ENCODE measurements at regions not wholly inside any gene's neighbourhood (a gene's known extent, or its start where the extent isn't known, plus 50 kb on each side); places are given as distances from the start of the nearest gene placed in this dataset.
"Not testable (repeated sequence)": the region's sequence is repeated elsewhere in the genome, so short reads cannot be mapped to it uniquely, and the experiment has no call there.

DNA sequence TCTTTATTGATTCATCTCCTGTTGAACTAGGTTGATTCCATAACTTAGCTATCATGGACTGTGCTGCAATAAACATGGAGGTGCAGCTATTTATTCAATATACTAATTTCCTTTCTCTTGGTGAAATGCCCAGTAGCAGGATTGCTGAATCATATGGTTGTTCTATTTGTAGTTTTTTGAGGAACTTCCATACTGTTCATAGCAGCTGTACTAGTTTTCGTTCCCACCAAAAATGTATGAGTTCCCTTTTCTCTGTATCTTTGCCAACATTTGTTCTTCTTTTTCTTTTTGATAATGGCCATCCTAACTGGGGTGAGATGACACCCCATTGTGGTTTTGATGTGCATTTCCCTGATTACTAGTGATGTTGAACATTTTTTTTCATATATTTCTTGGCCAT lies 87.2 kb upstream of the NAV2 start:
- DNase-seq, result no peak

DNA sequence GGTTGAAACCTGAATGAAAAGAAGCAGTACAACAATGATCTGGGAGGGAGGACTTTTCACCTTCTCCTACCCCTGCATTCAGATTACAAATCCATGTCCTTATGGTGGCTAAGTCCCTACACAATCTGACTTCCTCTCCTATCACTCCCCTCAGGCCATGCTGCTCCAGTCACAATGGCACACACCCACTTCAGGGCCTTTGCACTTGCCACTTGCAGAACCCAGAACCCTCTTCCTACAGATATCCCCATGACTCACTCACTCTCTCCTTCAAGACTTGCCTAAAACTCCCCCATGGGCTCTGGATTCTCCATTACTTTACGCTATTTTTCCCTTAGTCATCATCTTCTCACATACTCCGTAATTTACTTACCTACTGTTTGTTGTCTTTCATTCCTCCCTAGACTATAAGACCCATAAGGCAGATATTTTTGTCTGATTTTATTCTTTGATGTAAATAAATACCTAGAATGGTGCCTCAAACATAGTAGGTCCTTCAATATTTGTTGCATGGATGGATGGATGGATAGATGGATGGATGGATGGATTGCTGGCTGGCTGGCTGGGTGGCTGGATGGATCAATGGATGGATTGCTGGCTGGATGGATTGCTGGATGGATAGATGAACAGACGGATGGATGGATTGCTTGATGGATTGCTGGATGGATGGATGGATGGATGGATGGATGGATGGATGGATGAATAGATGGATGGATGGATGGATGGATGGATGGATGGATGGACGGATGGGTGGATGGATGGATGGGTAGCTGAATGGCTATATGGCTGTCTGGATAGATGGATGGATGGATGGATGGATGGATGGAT lies 94.7 kb upstream of the NAV2 start:
- no peak for DNase-seq

DNA sequence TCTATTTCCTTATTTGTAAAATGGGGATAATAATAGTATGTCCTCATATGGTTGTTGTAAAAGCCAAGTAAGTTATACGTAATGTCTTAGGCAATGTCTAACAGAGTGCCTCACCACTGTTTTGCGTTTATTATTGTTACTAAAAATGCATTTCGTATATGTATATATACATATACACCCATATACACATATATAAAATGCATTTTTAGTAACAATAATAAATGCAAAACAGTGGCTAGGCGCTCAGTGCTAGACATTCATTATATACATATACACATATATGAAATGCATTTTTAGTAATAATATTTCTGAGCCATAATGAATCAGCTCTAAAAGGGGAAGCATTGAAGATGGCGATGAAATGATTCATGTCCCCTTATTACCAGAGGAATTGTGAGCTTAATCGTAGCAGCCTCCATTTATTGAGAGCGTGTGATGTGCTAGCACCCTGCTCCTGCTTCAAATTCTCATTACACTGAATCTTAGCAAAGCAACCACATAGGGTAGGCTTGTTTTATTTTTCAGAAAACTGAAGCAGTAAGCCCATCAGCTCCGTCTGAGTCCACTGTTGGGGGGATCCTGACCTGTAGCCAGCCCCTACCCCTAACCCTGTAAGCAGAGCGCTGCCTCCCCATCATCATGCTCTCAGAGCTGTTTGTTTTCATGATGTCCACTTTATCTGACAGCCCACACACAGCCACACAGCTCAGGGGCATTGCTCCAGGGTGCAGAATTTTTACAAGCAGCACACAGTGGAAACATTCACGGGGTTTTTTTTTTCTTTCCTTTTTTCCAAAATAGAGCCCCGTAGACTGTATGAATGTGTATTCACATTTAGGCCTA lies 97.1 kb upstream of the NAV2 start:
- no peak for DNase-seq

DNA sequence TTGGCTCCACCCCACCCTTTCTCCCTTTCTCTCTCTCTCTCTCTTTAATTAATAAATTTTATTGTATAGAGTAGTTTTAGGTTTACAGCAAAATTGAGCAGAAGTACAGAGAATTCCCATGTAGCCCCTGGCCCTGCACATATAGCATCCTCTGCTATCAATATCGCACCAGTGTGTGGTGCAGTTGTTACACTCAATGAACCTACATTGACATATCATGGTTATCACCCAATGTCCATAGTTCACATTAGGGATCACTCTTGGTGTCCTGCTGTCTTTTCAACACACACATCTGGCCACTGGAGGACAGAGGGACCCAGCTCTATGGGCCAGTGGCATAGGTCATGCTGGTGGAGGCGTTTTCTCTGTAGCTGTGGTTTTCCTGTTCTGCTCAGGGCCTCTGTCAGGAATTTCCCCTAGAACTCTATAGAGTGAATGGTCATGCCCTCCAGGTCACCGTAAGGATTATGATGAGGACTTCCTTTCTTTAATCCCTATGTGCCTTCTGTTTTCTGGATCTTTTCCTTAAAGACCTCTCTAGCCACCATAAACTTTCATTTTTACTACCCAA lies 98.2 kb upstream of the NAV2 start:
- no peak for DNase-seq

DNA sequence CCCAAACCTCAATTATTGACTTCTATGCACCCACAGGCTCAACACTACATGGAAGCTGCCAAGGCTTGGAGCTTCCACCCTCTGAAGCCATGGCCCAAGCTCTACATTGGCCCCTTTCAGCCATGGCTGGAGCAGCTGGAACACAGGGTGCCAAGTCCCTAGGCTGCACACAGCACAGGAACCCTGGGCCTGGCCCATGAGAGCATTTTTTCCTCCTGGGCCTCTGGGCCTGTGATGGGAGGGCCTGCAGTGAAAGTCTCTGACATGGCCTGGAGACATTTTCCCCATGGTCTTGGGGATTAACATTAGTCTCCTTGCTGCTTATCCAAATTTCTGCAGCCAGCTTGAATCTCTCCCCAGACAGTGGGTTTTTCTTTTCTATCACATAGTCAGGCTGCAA lies 100.6 kb upstream of the NAV2 start:
- DNase-seq, result not testable (repeated sequence)

DNA sequence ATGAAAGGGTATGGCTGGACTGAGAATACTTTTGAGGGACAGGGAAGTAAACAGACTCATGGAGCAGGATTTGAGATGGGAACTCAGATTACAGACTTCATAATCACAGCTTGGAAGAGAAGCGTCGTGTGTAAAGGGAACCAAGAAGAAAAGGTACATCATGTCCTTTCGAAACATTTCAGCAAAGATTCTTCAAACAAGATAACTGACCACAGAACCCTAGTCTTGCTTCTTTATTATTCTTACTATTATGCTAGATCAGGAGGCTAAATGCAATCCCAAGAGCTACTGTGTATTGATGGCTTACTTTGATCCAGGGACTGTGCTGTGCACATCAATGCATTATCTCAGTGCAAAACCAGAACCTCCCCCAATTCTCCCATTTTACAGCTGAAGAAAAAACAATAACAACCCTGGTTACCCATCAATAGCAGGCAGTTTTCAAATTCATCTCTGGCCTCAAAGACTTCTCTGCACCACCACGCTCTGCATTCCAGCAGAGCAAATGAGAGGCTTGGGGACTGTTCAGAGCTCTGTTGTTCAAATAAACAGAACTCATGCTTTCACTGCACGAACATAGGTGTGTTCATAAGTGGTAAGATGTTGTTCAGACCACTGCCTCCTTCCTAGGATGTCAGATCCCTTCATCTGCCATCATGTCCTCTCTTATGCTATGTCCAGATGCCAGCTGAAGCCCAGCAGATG lies 104.8 kb upstream of the NAV2 start:
- DNase-seq, result no peak

DNA sequence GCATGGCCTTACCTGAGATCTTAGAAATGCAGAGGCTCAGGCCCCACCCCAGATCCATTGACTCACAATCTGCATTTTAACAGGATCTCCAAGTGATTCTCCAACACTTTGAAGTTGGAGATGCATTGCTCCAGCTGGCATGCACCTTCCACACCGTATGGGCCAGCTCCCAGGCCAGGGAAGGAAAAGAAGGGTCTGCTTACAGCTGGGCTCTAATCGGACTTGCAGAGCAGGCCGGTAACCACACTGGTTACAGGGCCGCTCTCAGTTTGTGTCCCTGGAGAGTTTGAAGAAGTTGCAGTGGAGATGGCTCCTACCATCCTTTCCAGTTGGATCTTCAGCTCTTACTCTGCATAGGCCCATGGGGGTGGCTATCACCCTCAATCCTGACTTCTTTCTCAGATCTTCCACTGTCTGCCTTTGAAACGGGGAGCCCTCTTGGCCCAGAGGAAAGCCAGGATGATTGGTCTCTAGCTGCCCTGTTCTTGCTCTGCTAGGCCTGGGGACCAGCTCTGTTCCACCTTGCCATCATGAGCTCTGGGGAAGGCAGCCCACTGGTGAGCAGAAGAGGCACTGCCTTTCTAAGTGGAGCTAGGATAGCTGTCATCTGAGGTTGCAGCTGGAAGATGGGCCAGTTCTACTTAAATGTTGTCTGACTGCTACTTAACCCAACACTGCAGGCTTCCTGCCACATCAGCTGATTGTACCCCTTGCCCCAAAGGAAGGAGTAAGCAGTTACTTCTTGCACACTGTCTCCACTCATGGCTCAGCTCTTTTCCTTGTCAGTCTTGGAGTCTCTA lies 105.6 kb upstream of the NAV2 start:
- DNase-seq, result no peak

DNA sequence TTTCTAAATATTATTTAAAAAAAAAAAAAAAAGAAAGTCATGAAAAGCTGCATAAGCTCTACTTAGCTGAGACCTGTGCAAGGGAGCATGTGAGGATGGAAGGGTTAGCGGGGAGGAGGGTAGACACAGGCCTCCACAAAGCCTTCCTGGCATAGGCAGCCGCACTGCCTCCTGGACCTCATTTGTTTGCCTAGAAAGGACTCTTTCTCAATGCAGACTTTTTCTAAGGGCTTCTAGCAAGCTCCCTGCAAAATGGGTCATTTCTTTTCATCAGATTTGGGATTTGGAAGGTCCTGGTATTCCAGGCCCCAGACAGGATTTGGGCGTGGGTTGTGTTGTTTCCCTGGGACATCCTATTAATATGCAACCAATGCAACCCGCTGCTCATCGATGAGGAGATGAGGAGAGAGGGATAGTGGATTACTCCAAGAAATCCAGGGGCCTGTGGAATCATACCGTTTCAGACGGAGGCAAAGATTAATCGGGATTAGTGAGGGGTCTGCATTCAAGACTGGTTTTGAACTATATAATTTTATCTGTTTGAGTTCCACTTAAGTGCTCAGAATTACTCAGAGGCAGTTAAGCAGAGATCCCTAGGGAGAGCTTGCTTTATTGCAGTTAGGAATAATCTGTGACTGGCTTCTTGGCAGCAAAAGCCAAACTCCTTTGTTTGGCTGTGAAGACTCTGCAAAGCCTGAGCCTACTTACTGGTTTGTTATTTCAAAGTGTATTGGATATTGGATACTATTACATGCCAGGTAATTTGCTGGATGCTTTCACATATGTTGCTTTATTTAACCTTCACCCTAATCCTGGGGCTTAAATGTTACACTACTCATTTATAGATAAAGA lies 106.9 kb upstream of the NAV2 start:
- no peak for DNase-seq

DNA sequence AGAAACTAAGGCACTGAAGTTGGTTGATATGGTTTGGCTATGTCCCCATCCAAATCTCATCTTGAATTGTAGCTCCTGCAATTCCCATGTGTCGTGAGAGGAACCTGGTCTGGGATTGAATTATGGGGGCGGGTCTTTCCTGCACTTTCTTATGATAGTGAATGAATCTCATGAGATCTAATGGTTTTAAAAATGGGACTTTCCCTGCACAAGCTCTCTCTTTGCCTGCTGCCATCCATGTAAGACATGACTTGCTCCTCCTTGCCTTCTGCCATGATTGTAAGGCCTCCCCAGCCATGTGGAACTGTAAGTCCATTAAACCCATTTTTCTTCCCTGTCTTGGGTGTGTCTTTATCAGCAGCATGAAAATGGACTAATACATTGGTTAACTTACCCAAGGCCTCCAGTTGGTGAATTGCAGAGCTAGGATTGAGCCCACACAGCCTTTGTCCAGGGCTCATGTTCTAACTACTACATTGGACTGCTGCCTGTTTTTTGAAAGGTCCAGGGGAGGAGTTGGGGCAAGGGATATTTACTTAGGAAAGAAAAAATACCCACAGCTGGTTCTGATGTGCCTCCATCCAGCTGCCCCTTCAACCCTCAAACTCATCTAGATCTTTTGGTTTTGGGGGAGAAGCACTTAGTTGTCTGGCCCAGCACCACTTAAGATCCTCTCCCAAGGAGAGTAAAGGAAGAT lies 107.8 kb upstream of the NAV2 start:
- no peak for DNase-seq

DNA sequence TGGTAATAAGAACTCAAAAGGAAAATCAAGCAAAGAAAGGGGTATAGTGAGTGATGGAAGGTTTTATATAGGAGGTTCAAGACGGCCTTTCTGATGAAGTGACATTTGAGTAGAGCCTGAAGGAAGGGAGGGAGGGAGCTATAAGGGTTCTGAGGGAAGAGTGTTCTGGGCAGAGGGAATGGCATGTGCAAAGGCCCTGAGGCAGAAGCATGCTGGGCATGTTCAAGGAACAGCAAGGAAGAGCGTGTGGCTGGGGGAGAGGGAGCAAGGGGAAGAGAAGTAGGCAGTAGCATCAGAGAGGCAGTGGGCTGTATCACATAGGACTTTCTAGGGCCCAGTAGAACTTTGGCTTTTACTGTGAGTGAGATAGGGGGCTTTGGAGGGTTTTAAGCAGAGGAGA lies 108.9 kb upstream of the NAV2 start:
- DNase-seq, result no peak

DNA sequence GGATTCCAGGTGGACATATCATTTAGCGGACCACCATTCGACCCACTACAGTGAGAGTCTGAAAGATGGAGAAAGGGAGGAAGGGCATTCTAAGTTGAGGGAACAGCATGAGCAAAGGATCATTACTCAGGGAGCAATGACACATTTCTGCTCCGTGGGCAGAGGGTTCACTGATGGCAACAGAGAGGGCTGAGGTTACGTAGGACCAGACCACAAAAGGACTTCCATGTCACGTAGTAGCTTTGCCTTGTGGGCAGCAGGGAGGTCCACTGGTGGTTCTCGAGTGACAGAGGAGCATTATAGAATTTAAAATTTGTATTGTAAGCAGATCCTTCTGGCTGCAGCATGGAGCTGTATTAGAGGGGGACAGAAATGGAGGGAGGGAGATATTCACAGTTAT lies 109.7 kb upstream of the NAV2 start:
- DNase-seq, result no peak

DNA sequence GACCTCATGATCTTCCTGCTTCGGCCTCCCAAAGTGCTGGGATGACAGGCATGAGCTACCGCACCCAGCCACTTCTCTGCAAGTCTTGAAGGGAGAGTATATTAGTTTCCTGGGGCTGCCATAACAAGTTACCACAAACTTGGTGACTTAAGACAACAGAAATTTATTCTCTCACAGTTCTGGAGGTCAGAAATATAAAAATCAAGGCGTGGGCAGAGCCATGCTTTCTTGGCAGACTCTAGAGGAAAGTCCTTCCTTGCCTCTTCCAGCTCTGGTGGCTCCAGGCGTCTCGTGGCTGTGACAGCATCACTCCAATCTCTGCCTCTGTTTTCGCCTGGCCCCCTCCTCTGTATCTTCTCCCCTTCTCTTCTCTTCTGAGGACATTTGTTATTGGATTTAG lies 110.2 kb upstream of the NAV2 start:
- no peak for DNase-seq

DNA sequence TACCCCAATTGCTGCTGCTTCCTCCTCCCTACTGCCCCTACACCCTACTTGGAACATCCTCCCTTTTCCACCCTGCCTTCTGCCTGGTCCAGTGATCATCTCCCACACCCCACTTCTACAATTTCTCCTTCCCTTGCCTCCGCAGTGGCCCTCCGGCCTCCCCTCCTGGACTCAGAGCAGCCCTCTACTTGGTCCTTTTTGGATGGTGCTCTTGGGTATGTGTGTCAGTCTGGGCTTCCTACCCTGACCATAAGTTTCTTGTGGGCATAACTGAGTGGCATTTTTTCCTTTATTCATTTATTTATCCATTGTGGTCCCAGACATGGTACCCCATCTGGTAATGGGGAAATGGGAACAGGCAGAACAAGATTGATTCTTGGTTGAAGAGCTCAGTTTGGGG lies 111.4 kb upstream of the NAV2 start:
- no peak for DNase-seq

DNA sequence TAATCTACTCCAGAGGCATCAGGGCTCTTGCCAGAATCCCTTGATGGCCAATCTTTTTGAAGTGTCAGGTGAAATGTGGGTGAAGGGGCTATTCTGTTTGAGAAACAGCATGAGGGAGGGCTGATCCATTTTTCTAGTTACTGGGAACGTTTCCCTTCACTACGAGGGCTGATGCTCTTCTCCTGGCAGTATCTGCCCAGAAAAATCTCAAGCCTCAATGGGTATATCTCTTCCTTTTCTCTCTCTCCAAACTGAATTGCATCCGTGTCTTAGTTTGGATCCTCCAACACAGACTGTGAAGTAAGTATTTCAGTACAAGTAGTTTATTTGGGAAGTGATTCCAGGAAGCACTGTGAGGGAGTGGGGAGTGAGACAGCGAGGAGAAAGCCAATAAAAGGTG lies 113.0 kb upstream of the NAV2 start:
- DNase-seq, result no peak

DNA sequence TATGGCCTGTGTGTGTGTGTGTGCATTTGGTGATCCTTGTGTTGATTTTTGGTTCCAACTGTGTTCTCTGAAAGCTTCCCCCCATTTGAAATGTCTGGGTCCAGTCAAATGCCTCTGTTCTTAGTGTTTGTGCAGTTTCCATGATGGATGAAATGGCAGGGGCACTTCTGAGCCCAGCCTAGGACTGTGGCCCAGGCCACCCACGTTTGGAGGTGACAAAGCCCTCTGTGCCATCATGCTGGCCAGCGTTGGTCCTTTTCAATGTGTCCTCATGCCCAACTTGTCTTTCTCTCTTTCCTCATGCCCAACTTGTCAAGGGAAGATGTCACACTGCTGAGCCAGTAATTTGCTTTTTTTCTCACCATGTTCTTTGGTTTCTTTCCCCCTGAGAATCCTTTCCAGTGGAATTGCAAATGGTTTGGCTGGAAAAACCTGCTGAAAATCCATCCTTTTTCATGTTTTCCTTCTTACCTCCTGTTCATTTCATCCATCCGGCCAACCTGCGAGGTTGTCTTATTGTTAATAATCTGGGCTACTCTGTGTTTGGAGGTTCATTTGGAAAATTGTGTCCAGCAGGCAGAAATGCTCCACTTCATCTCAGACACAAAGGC lies 113.7 kb upstream of the NAV2 start:
- DNase-seq, result no peak

DNA sequence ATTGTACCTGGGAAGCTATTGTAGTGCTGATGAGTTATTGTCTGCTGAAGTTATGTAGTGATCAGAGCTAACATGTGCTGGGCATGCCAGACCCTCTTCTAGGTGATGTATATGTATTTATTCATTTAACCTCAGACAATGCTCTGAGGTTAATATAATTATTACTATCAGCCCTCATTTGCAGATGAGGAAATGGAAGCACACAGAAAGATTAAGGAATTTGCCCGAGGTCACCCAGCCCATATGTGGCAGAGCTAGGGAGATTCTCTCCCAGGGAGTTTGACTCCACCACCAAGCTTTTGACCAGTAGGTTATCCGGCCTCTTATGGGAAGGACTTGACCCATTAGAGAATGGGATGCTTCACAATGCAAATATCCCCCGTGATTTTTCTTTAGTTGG lies 114.2 kb upstream of the NAV2 start:
- no peak for DNase-seq

DNA sequence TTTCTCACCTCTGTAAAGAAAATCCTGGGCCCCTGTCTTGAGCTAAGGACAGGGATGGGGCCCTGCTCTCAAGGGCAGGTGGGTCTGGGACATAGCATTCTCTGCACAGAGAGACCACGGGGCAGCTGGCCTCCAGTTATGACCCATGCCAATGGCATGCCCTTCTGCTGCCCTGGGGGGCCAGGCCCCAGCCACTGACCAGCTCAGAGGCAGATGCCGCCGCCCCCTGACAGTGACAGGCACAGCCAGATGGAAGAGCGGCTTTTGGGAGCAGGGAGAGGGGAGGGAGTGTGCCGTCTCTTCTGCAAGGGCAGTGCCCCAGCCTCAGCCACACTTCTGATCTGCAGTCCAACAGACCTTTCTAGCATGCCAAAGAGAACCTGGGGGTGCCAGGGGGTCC lies 114.8 kb upstream of the NAV2 start:
- DNase-seq, result no peak

DNA sequence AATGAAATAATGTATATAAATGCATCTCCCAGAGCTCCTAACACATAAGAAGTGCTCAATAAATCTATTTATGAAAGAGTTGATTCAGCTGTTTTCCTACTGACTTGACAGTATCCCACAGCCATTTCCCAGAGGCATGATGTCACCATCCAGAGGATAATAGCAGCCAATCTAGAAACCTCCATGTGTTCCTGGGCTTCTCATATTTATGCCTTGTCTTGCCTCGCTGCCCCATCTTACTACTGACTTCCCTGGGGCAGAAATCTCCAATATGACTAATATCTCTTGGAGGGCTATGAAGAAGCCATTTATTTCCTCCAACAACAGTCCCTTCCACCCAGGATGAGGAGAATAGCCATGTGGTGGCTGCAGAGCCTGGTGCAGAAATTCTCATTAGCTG lies 115.4 kb upstream of the NAV2 start:
- DNase-seq, result no peak

DNA sequence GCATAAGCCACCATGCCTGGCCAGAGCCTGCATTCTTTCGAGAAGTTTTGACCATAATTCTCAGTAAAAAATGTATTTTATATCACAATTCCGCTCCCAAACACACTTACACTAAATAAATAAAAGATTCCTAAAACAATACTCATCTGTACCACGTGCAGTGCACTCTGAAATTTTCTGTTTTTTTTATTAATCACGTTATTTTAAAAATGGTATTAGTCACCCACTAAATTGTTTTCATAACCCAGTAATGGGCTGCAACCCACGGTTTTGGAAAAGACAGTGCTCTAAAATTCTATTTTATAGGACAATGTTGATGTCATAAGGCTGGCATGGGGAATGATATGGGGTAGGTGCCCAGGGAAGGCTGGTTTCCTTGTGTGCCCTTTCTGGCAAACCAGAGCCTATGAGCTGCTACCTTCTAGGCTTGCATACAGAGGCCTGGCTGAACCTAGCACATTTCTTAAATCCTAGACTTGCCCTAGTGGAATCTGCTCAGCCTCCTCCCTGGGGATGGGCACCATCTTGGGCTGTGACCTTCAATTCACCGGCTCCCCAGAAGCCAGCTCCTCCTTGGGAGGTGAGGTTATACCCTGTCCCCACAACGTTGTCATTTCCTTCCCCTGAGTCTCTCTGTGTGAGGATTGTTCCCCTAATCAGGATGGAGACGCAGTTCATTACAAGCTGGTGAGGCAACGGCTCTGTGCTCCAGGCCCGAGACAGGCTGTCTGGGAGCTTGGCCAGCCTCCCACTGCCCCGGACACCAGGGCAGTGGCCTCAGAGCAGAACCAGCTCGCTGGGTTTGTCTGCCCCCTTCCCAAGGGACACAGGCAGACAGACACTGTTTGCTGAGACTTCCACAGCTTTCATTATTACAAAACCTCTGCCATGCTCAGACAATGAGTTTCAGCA lies 116.5 kb upstream of the NAV2 start:
- DNase-seq, result no peak
